HG03469 (cell line): ENCODE measurements at regions not wholly inside any gene's neighbourhood (a gene's known extent, or its start where the extent isn't known, plus 50 kb on each side); places are given as distances from the start of the nearest gene placed in this dataset.

ENCODE experiments used
- ATAC-seq: cut with Tn5 transposase; IDR thresholded peaks from one replicate; pipeline ENCODE4 v1.9.1; 2021; ENCODE audit warnings: mild to moderate bottlenecking, moderate library complexity, moderate number of reproducible peaks; ENCODE audit not compliant: unreplicated experiment

DNA sequence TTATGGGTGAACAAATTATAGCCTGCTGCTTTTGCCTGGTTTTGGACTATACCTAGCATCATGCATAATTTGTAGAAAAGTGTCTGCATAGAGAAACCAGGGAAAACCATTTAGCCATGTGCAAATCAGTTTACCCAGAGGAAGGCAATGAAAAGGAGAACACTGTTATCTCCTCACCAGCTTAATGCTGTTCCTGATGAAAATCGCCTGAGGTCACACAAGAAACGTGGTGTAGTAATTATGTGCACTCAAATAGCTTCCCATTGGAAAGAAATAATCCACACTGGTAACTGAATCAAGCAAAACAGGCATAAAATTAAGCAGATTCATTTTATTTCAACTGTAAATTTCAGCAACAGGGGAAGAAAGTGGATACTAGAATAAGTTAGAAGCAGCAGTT, 51.7 kb upstream of the FAM240B start:
- no peak for ATAC-seq
